Upper lobe of right lung (tissue), 1 donor: ENCODE measurements at regions not wholly inside any gene's neighbourhood (a gene's known extent, or its start where the extent isn't known, plus 50 kb on each side); places are given as distances from the start of the nearest gene placed in this dataset.

Experiments
- ATAC-seq: fragments of 200-7000 bp; cut with Tn5 transposase; one replicate; pipeline ENCODE4 v1.9.1; 2020; ENCODE audit warnings: mild to moderate bottlenecking, moderate library complexity
- DNase-seq: peaks from one replicate; pipeline ENCODE4 v3.0.0-alpha.2; 2020
- H3K27ac ChIP-seq: fragments of 200-600 bp; one replicate; pipeline ENCODE4 v1.8.0; 2022
- H3K27me3 ChIP-seq: fragments of 200-600 bp; one replicate; pipeline ENCODE4 v1.8.0; 2022; ENCODE audit warnings: mild to moderate bottlenecking
- H3K36me3 ChIP-seq: fragments of 200-600 bp; one replicate; pipeline ENCODE4 v1.8.0; 2022
- H3K4me1 ChIP-seq: fragments of 200-600 bp; one replicate; pipeline ENCODE4 v1.8.0; 2022
- H3K4me3 ChIP-seq: fragments of 200-600 bp; one replicate; pipeline ENCODE4 v1.8.0; 2022; ENCODE audit warnings: mild to moderate bottlenecking
- H3K9me3 ChIP-seq: fragments of 200-600 bp; one replicate; pipeline ENCODE4 v1.8.0; 2022
- CTCF ChIP-seq: fragments of 200-600 bp; IDR thresholded peaks from one replicate; pipeline ENCODE4 v1.8.0; 2022; ENCODE audit warnings: antibody characterized with exemption
- intact Hi-C: fragments of 100-400 bp; cut with DNase I; formaldehyde crosslinking; loops from one replicate; pipeline ENCODE4 v1.11.0; 2022
- donor health status: DM: no; HTN: yes; CAD: no; lungs with severe emphysema.

DNA sequence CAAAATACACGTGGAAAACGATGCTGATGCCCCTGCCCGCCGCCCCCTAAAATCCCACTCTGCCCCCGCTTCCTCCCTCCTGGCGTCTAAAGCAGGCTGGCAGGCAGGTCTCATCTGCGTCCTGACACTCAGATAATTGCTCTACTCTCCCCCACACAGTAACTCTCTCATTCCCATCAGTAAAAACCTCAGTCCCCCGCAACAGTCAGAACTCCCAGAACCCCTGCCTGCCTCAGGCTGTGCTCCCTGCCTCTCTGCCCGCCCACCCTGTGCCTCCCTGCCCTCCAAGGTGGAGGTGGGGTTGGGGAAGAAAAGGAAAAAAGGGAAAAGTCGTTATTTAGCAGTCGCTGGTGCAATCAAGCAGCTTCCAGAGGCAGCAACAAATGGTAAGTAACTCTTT is 473.7 kb downstream of the EFNB2 start:
- no peaks in the 10 kb centered on the region for H3K27me3 ChIP-seq
- DNase-seq (no peak), ATAC-seq (no peak)
- no peaks in the 10 kb centered on the region for H3K36me3 ChIP-seq
- H3K9me3 ChIP-seq = no peaks in the 10 kb centered on the region
- intact Hi-C loops = no loop called here
- H3K27ac ChIP-seq = no peak overlapping the region
- TF ChIP-seq CTCF = no peak
- H3K4me1 ChIP-seq = no peaks in the 10 kb centered on the region
- H3K4me3 ChIP-seq = no peak overlapping the region

DNA sequence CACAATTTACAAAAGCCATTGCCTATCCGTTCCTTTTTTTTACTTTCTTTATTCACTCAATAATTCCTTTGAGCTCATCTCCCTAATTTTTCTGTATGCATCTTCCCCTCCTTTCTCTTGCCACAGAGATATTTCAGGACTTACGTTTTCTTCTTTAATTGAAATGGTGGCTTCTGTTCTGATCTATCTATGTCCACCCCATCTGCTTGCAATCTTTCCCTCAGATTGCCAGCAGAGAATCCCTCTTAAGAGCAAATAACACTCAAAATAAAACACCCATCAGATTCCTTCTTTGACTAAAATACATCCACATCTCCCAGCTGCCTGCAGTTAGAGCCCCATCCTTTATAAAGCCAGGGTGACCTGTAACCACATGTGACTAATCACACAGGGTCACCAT is 478.6 kb downstream of the EFNB2 start:
- Histone ChIP-seq H3K27ac (no peak overlapping the region), H3K4me3 (no peak overlapping the region), H3K36me3 (no peaks in the 10 kb centered on the region), H3K9me3 (no peaks in the 10 kb centered on the region), H3K27me3 (no peaks in the 10 kb centered on the region), H3K4me1 (no peaks in the 10 kb centered on the region)
- ATAC-seq = no peak
- DNase-seq = no peak
- intact Hi-C loops = no loop called here
- TF ChIP-seq CTCF = no peak

DNA sequence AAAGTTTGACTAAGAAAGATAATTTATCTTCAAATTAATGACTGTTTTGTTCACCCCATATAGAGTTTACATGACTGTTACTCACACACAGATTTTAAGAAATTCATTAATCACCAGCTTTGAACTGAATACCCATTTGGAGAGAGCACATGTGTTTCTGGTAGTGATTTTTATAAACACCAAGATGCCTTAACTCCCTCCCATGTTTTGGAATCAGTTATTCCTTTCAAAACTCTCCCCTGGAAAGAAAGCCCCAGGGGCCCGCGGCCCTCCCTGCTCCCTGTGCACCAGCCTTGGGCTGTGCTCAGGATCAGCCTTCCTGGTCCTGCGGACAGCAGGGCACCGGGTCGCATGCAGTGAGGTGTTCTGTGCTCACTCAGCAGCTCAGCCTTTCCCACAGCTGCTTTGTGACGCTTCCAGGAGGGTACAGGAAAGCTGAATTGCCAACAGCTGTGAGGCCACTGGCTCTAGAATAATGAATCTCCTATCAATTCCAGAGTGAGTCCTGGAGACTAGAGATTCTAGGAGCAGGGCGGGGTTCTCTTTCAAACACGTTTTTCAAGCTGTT is 483.2 kb downstream of the EFNB2 start:
- TF ChIP-seq CTCF = no peak
- H3K27me3 ChIP-seq = no peaks in the 10 kb centered on the region
- DNase-seq (no peak), ATAC-seq (no peak)
- no peaks in the 10 kb centered on the region for H3K36me3 ChIP-seq
- no peak overlapping the region for H3K4me3 ChIP-seq
- no peaks in the 10 kb centered on the region for H3K9me3 ChIP-seq
- H3K4me1 ChIP-seq = no peaks in the 10 kb centered on the region
- intact Hi-C loops = no loop called here
- no peak overlapping the region for H3K27ac ChIP-seq

DNA sequence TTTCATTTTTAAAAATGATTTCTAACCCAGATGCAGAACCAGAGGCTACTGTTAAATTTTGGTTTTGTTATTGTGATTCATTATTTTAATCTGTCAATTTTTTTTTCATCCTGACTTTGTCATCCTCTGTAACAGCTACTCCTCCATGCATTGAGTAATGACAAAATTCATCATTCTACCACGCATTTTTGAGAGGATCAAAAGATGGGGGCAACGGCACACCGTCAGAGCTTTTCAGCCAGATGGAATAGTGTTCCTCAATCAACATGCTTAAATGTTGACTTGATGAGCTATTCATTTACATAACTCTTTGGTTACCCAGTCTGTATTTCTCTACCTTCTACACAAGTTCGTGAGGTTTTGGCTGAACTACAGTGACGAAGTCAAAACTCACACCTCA is 486.3 kb downstream of the EFNB2 start:
- intact Hi-C loops = no loop called here
- no peak overlapping the region for H3K27ac ChIP-seq

DNA sequence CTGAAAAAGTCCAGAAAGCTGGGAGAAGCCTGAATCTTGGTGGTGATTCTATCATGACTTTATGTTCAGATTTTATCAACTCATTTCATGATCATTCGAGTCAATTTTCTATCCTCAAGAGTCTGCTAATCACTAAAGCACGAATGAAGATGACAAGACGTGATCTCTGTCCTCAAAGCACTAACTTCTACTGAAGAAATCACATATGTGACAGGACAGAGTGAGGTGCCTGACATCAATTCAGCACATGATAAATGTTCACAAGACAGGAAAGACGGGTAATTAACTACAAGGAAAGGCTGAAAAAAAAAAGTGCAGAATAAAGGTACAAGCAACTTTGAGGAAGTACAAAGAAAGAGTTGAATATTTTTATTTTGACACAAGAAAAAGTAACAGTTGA is 487.1 kb downstream of the EFNB2 start:
- intact Hi-C loops = no loop called here
- H3K36me3 ChIP-seq = no peaks in the 10 kb centered on the region
- ATAC-seq (no peak), DNase-seq (no peak)
- no peak overlapping the region for H3K4me3 ChIP-seq
- no peak overlapping the region for H3K27ac ChIP-seq
- no peaks in the 10 kb centered on the region for H3K27me3 ChIP-seq
- no peaks in the 10 kb centered on the region for H3K9me3 ChIP-seq
- TF ChIP-seq CTCF = no peak
- H3K4me1 ChIP-seq = no peaks in the 10 kb centered on the region

More for the DNA sequence above, 486.3 kb downstream of the EFNB2 start:
- ATAC-seq (no peak), DNase-seq (no peak)
- Histone ChIP-seq H3K4me1 (no peaks in the 10 kb centered on the region), H3K36me3 (no peaks in the 10 kb centered on the region), H3K27me3 (no peaks in the 10 kb centered on the region), H3K4me3 (no peak overlapping the region), H3K9me3 (no peaks in the 10 kb centered on the region)
- TF ChIP-seq CTCF = no peak

DNA sequence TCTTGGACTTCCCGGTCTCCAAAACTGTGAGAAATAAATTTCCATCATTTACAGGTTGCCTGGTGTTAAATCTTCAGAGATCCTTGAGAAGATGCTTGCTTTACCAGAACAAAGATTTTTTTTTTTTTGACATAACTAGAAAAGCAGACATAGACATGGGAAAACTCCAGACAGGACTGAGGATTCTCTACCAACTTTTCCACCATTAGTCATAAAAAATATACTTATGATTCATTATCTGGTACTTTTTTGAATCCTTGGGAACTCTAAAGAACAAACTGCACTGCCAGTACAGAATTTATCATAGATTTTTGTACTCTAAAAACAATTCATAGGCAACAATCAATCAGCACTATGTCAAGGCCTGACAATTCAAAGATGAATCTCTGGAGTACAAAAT is 487.6 kb downstream of the EFNB2 start:
- ATAC-seq = no peak
- no peak overlapping the region for H3K27ac ChIP-seq
- no peaks in the 10 kb centered on the region for H3K27me3 ChIP-seq
- no peaks in the 10 kb centered on the region for H3K4me1 ChIP-seq
- no peaks in the 10 kb centered on the region for H3K36me3 ChIP-seq
- TF ChIP-seq CTCF = no peak
- intact Hi-C loops = no loop called here
- no peak overlapping the region for H3K4me3 ChIP-seq
- H3K9me3 ChIP-seq = no peaks in the 10 kb centered on the region
- no peak for DNase-seq
